DOHH2 (cell line): ENCODE measurements at regions not wholly inside any gene's neighbourhood (a gene's known extent, or its start where the extent isn't known, plus 50 kb on each side); places are given as distances from the start of the nearest gene placed in this dataset.

ENCODE experiments used
- H3F3A ChIP-seq: fragments of 200-600 bp; sonication (generic), shearing (Covaris generic); 2 replicates; pipeline ENCODE4 v1.6.0; 2016; ENCODE audit warnings: antibody characterized with exemption, mild to moderate bottlenecking; ENCODE audit not compliant: control insufficient read depth, insufficient read depth
- H3K27ac ChIP-seq: fragments of 200-600 bp; sonication (generic); 2 replicates; pipeline ENCODE4 v1.5.1; 2014; ENCODE audit warnings: low read depth, mild to moderate bottlenecking, low read length, moderate library complexity
- H3K27me3 ChIP-seq: fragments of 200-600 bp; sonication (generic); 2 replicates; pipeline ENCODE4 v1.6.1; 2014; ENCODE audit warnings: mild to moderate bottlenecking, low read length, mixed read lengths; ENCODE audit not compliant: control insufficient read depth
- H3K36me3 ChIP-seq: fragments of 200-600 bp; sonication (generic); 2 replicates; pipeline ENCODE4 v1.6.1; 2014; ENCODE audit warnings: mild to moderate bottlenecking, low read length, moderate library complexity, mixed read lengths; ENCODE audit not compliant: control insufficient read depth
- H3K4me1 ChIP-seq: fragments of 200-600 bp; sonication (generic); 2 replicates; pipeline ENCODE4 v1.6.1; 2014; ENCODE audit warnings: mild to moderate bottlenecking, low read length, mixed read lengths; ENCODE audit not compliant: control insufficient read depth
- H3K4me2 ChIP-seq: fragments of 200-600 bp; sonication (generic); 2 replicates; pipeline ENCODE4 v1.6.0; 2014; ENCODE audit warnings: mild to moderate bottlenecking, low read length, moderate library complexity
- H3K4me3 ChIP-seq: fragments of 200-600 bp; sonication (generic); 2 replicates; pipeline ENCODE4 v1.5.1; 2014; ENCODE audit warnings: mild to moderate bottlenecking, low read length, mixed read lengths
- H3K79me2 ChIP-seq: fragments of 200-600 bp; sonication (generic); 2 replicates; pipeline ENCODE4 v1.6.1; 2014; ENCODE audit warnings: mild to moderate bottlenecking, low read length, mixed read lengths; ENCODE audit not compliant: control insufficient read depth
- H3K9me2 ChIP-seq: fragments of 200-600 bp; sonication (generic); replicated peaks from 2 replicates; pipeline ENCODE4 v1.6.1; 2014; ENCODE audit warnings: mild to moderate bottlenecking, low read length, mixed read lengths; ENCODE audit not compliant: control insufficient read depth
- H3K9me3 ChIP-seq: fragments of 200-600 bp; sonication (generic); 2 replicates; pipeline ENCODE4 v1.6.1; 2014; ENCODE audit warnings: antibody characterized with exemption, low read length, mixed read lengths; ENCODE audit not compliant: control insufficient read depth, insufficient read depth
- H4K20me1 ChIP-seq: fragments of 200-600 bp; sonication (generic); 2 replicates; pipeline ENCODE4 v1.6.0; 2014; ENCODE audit warnings: low read depth, mild to moderate bottlenecking, antibody characterized with exemption, low read length, moderate library complexity; ENCODE audit not compliant: control insufficient read depth, insufficient read depth
- CTCF ChIP-seq: fragments of 200-600 bp; sonication (generic); IDR thresholded peaks from one replicate; pipeline ENCODE4 v1.5.1; 2014; ENCODE audit warnings: antibody characterized with exemption, mild to moderate bottlenecking, low read depth, low read length; ENCODE audit not compliant: poor library complexity, severe bottlenecking
- EZH2phosphoT487 ChIP-seq: fragments of 200-600 bp; sonication (generic); IDR thresholded peaks from 2 replicates; pipeline ENCODE4 v1.6.1; 2017; ENCODE audit warnings: borderline replicate concordance, mild to moderate bottlenecking, antibody characterized with exemption, low read length, moderate library complexity, mixed read lengths

- Histone ChIP-seq H3K27me3 (no peaks in the 10 kb centered on the region), H4K20me1 (peaks cover 8% of the 10 kb centered on the region), H3K79me2 (peaks cover 93% of the 10 kb centered on the region), H3K9me2 (no peaks in the 10 kb centered on the region), H3K36me3 (no peaks in the 10 kb centered on the region), H3K4me2 (no peak overlapping the region), H3K4me3 (no peak overlapping the region), H3K27ac (no peak overlapping the region), H3K4me1 (peaks cover 65% of the 10 kb centered on the region), H3F3A (peaks cover 9% of the 10 kb centered on the region), H3K9me3 (no peaks in the 10 kb centered on the region)
- TF ChIP-seq EZH2phosphoT487 = no peak
- no peak for TF ChIP-seq CTCF
Observed at GRCh38 chr11:33479231-33479630, 221.4 kb downstream of the C11orf91 start.

GRCh38 chr11:33478111-33478573 is 221.0 kb downstream of the HIPK3 start:
- Histone ChIP-seq H3K27ac (peak overlapping the region; percentile 26), H3K27me3 (no peaks in the 10 kb centered on the region), H3K36me3 (no peaks in the 10 kb centered on the region), H3K4me2 (peak overlapping the region; percentile 72), H3K4me1 (peaks cover 76% of the 10 kb centered on the region), H3K4me3 (peak overlapping the region; percentile 44), H3F3A (peaks cover 9% of the 10 kb centered on the region), H3K79me2 (peaks cover 95% of the 10 kb centered on the region), H4K20me1 (peaks cover 8% of the 10 kb centered on the region), H3K9me3 (no peaks in the 10 kb centered on the region), H3K9me2 (no peaks in the 10 kb centered on the region)
- TF ChIP-seq CTCF = no peak
- no peak for TF ChIP-seq EZH2phosphoT487

- Histone ChIP-seq H3K27me3 (no peaks in the 10 kb centered on the region), H3F3A (peaks cover 9% of the 10 kb centered on the region), H3K36me3 (no peaks in the 10 kb centered on the region), H3K4me3 (peak overlapping the region; percentile 44), H3K27ac (peak overlapping the region; percentile 26), H3K4me1 (peaks cover 86% of the 10 kb centered on the region), H3K9me2 (no peaks in the 10 kb centered on the region), H3K79me2 (peaks cover 95% of the 10 kb centered on the region), H3K4me2 (peak overlapping the region; percentile 72), H4K20me1 (peaks cover 8% of the 10 kb centered on the region), H3K9me3 (no peaks in the 10 kb centered on the region)
- no peak for TF ChIP-seq CTCF
- no peak for TF ChIP-seq EZH2phosphoT487
Observed at GRCh38 chr11:33476945-33477606, 219.9 kb downstream of the HIPK3 start.
